Chondrocyte (in vitro differentiated cells): ENCODE measurements at regions not wholly inside any gene's neighbourhood (a gene's known extent, or its start where the extent isn't known, plus 50 kb on each side); places are given as distances from the start of the nearest gene placed in this dataset.
A peak's percentile ranks its signal among the peaks of the same experiment; 100 is the strongest.

Source experiments
- DNase-seq: peaks from one replicate; pipeline ENCODE4 v3.0.0; 2021; ENCODE audit warnings: mixed read lengths, low spot score
- H3K27ac Mint-ChIP-seq: one replicate; pipeline ENCODE4 v1.8.0; 2021; ENCODE audit warnings: mild to moderate bottlenecking, moderate library complexity, mixed read lengths; ENCODE audit not compliant: unreplicated experiment
- H3K27me3 Mint-ChIP-seq: 2 replicates; pipeline ENCODE4 v1.8.0; 2021; ENCODE audit warnings: low read depth, mixed read lengths
- H3K36me3 Mint-ChIP-seq: 2 replicates; pipeline ENCODE4 v1.8.0; 2021; ENCODE audit warnings: low read depth, mixed read lengths
- H3K4me1 Mint-ChIP-seq: 2 replicates; pipeline ENCODE4 v1.8.0; 2021; ENCODE audit warnings: low read depth, mild to moderate bottlenecking, mixed read lengths
- H3K4me3 Mint-ChIP-seq: one replicate; pipeline ENCODE4 v1.8.0; 2021; ENCODE audit warnings: mild to moderate bottlenecking, moderate library complexity, mixed read lengths; ENCODE audit not compliant: unreplicated experiment
- H3K9me3 Mint-ChIP-seq: 2 replicates; pipeline ENCODE4 v1.8.0; 2021; ENCODE audit warnings: low read depth, mixed read lengths
- TF ChIP-seq, protein P1 (sequence below): fragments of 200-600 bp; sonication (generic); IDR thresholded peaks from 2 replicates; pipeline ENCODE4 v1.5.0; 2021; ENCODE audit warnings: antibody characterized with exemption, mild to moderate bottlenecking, moderate library complexity

DNA sequence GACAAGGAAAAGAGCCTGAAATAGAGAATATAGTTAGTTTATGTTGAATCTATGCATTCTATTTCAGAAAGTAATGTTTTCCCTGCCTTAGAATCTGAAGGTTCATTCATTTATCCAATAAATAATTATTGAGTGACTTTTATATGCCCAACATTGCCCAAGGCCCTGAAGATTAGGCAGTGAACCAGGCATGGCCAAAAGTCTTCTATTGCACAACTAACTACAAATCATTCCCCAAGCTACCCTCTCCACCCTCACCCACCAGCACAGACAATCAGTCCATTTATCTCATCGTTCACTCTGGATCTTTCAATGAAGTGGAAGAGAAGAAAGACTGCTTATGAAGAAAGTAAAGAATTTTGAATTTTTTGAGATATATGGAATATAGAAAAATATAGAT is 268.4 kb downstream of the PLK2 start:
- H3K36me3 Mint-ChIP-seq = no peaks in the 10 kb centered on the region
- TF ChIP-seq, protein P1, sequence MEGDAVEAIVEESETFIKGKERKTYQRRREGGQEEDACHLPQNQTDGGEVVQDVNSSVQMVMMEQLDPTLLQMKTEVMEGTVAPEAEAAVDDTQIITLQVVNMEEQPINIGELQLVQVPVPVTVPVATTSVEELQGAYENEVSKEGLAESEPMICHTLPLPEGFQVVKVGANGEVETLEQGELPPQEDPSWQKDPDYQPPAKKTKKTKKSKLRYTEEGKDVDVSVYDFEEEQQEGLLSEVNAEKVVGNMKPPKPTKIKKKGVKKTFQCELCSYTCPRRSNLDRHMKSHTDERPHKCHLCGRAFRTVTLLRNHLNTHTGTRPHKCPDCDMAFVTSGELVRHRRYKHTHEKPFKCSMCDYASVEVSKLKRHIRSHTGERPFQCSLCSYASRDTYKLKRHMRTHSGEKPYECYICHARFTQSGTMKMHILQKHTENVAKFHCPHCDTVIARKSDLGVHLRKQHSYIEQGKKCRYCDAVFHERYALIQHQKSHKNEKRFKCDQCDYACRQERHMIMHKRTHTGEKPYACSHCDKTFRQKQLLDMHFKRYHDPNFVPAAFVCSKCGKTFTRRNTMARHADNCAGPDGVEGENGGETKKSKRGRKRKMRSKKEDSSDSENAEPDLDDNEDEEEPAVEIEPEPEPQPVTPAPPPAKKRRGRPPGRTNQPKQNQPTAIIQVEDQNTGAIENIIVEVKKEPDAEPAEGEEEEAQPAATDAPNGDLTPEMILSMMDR = no peak
- peaks cover 3% of the 10 kb centered on the region for H3K9me3 Mint-ChIP-seq
- H3K4me3 Mint-ChIP-seq = no peak overlapping the region
- H3K4me1 Mint-ChIP-seq = peaks cover 10% of the 10 kb centered on the region
- H3K27me3 Mint-ChIP-seq = no peaks in the 10 kb centered on the region
- DNase-seq = no peak
- no peak overlapping the region for H3K27ac Mint-ChIP-seq

DNA sequence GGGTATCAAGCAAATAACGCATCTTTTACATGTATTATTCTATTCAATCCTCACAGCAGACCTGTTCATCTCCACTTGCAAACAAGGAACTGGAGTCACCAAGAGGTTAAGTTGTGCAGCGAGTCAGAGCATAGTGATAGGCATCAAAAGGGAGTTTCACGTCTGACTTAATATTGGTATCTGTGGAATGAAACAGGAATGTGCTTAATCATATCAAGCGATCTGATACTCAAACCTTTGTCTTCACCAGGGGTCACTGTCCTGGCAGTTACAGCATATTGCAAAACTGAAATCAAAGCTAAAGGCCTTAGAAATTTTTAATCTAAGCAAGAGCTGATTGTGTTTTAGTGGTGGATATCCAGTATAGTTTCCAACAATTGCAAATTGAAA is 271.6 kb downstream of the PLK2 start:
- no peaks in the 10 kb centered on the region for H3K36me3 Mint-ChIP-seq
- no peaks in the 10 kb centered on the region for H3K27me3 Mint-ChIP-seq
- H3K27ac Mint-ChIP-seq = no peak overlapping the region
- no peak overlapping the region for H3K4me3 Mint-ChIP-seq
- TF ChIP-seq, protein P1 = peak; percentile 42
- peaks cover 30% of the 10 kb centered on the region for H3K4me1 Mint-ChIP-seq
- no peak for DNase-seq
- H3K9me3 Mint-ChIP-seq = no peaks in the 10 kb centered on the region

DNA sequence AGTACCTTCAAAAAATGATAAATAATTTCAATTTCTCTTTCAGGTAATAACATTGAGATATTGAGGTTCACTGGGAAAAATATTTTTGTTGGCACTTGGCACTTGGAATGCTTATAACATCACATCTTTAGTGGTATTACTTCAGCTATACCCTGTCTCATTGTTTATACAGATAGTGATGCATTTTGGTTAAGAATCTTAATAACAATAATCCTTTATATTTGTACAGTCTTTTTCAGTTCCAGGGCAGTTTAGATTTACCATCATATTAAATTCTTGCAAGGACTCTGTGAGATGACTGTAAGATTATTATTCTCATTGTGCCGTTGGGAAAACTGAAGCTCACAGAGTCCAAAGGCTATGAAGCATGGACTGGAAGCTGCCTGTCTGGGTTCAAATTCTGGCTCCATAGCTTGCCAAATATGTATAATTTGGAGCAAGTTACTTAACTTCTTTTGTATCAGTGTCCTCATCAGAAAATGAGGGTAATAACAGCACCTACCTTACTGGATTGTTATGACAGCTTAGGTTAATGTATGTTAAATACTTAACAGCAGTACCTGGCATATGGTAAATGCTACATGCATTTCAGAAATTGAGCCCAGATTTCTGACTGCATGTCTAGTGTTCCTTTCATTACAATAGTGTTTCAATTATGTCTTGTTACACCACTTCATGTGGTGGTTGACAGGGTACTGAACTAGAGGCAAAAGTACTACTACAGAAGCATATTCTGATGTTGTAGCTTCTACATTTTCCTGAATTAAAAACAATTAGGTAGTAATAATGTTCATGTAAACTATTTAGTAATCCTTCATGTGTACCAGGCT is 272.2 kb downstream of the PLK2 start:
- Mint-ChIP-seq H3K36me3 (no peaks in the 10 kb centered on the region), H3K4me3 (no peak overlapping the region), H3K4me1 (peaks cover 30% of the 10 kb centered on the region), H3K9me3 (no peaks in the 10 kb centered on the region), H3K27ac (no peak overlapping the region), H3K27me3 (no peaks in the 10 kb centered on the region)
- TF ChIP-seq, protein P1 = no peak
- no peak for DNase-seq

DNA sequence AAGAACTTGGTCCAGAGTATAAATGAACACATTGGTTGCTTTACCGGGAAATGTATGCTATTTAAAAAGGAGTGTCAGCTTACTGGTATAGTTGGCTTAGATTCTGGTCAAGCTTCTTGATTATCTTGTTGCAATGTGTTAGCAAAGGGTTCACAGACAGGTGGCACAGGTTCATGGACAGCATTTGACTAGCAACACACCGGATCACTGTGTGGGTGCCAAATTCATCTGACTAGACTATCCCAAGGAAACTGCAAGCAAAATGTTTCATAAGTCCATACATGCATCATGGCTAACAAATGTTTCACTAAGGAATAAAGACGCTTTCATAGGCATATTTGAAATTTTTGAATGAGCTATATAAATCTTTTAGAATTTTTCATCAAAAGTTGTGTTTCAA is 274.1 kb downstream of the PLK2 start:
- no peaks in the 10 kb centered on the region for H3K27me3 Mint-ChIP-seq
- no peak overlapping the region for H3K4me3 Mint-ChIP-seq
- no peaks in the 10 kb centered on the region for H3K36me3 Mint-ChIP-seq
- no peaks in the 10 kb centered on the region for H3K9me3 Mint-ChIP-seq
- no peak for DNase-seq
- TF ChIP-seq, protein P1 = no peak
- peaks cover 30% of the 10 kb centered on the region for H3K4me1 Mint-ChIP-seq
- H3K27ac Mint-ChIP-seq = peak overlapping the region; percentile 59

DNA sequence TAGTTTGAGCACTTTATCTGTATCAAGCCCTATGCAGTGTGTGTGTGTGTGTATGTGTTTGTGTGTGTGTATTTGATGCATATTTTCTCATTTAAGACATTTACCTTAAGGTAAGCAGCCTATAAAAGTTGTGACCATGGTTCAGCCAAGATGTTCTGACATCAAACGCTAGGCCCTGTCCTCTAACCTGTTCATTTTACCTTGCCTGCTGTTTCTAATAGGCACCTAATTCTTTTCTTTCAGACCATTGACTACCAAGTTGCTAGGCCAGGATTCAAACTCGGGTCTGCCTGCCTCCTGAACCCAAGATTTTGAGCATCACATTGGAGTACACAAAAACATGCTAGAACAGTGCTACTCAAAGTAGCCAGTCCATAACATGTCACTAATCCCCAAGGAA is 274.5 kb downstream of the PLK2 start:
- Mint-ChIP-seq H3K4me1 (peaks cover 30% of the 10 kb centered on the region), H3K27me3 (no peaks in the 10 kb centered on the region), H3K27ac (no peak overlapping the region), H3K36me3 (no peaks in the 10 kb centered on the region), H3K9me3 (no peaks in the 10 kb centered on the region), H3K4me3 (no peak overlapping the region)
- TF ChIP-seq, protein P1 = no peak
- DNase-seq = no peak
